Stimulated activated CD4-positive, alpha-beta T cell treated with anti-CD3 and anti-CD28 coated beads, Interleukin-12 subunit alpha, Interleukin-12 subunit beta, amount 100 ng/mL, for 24 hours (primary cell): ENCODE measurements at regions not wholly inside any gene's neighbourhood (a gene's known extent, or its start where the extent isn't known, plus 50 kb on each side); places are given as distances from the start of the nearest gene placed in this dataset.

Experiments
- DNase-seq, 2 experiments: peaks; one replicate each; pipeline ENCODE4 v3.0.0-alpha.2; 2020; ENCODE audit warnings: low read depth in 2 of 2

- DNase-seq, result no peak
These were observed 1348.5 kb downstream of the PCDH9 start for GRCh38 chr13:65881561-65882155.

GRCh38 chr13:65875031-65875430 is 1355.1 kb downstream of the PCDH9 start:
- DNase-seq, result no peak

DNA sequence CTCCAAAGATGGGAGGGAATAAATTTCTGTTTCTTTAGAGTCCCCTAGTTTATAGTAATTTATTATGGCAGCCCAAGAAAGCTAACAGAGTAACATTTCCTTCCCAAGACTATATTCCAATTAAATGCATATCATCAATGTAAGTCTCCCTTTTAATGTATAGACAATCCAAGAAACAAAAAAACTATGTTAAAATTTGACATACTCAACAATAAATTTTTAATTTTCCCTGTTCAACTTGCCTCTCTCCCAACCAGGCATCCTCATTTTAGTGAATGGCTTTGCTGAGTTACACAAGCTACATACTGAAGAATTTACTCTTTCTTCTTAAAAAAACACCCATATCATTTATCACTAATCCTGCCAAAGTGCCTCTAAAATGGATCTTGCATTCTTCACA is 1357.7 kb downstream of the PCDH9 start:
- DNase-seq, result no peak

GRCh38 chr13:65868884-65869283 is 1361.3 kb downstream of the PCDH9 start:
- no peak for DNase-seq

- DNase-seq, result no peak
These were observed 1362.0 kb downstream of the PCDH9 start for GRCh38 chr13:65868099-65868498.

DNA sequence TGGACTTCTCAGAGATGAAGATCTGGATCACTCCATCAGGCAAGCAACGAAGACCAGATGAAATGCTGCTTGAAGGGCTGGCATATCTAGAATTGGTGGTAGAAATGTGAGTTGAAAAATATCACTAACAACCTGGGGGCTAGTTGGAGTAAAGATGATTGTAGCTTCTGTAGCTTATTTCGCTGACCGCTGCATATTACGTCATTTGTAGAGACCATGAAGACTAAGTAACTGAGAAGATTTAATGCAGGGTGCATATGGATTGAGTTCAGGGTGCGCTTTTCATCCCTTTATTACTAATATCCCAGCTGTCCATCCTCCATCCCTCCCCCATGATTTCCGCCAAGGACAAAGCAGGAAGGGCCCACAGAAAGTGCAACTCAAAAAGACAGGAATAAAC is 1364.0 kb downstream of the PCDH9 start:
- no peak for DNase-seq

DNA sequence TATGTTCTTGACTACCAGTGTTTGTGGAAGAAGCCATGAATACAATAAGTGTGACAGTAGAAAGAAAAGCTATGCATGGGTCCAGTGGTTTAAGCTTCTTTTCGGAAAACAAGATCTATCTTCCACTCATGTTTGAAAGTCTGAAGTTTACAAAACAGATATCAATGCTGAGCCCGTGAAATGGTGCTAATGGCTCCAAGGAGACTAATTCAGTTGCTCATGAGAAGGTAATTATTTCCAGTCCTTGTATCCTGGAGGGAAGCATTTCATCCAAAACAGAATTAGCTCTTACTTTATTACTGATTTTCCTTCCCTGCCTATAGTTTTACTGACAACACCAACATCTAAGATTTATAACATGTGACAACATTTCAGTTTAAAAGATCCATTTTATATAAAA is 1364.9 kb downstream of the PCDH9 start:
- DNase-seq, result no peak

GRCh38 chr13:65864039-65864438 is 1366.1 kb downstream of the PCDH9 start:
- no peak for DNase-seq

DNA sequence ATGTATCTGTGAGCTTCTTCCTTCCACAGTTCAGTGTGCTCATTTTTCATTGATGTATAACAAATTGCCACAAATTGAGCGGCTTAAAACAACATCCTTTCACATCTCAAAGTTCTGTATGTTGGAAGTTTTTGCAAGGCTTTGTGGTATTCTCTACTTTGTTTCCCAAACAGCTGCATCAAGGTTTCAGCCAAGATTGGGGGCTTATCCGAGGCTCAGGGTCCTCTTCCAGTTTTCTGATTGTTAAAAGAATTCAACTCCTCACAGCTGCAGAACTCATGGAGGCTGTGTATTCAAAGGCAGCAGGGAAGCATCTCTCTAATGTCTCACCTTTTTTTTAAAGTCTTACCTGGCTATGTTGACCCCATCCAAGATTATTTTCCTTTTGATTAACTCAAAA is 1369.8 kb downstream of the PCDH9 start:
- no peak for DNase-seq

- DNase-seq, result no peak
These were observed 1372.1 kb downstream of the PCDH9 start for GRCh38 chr13:65857942-65858565.

GRCh38 chr13:65856431-65856830 is 1373.7 kb downstream of the PCDH9 start:
- no peak for DNase-seq

DNA sequence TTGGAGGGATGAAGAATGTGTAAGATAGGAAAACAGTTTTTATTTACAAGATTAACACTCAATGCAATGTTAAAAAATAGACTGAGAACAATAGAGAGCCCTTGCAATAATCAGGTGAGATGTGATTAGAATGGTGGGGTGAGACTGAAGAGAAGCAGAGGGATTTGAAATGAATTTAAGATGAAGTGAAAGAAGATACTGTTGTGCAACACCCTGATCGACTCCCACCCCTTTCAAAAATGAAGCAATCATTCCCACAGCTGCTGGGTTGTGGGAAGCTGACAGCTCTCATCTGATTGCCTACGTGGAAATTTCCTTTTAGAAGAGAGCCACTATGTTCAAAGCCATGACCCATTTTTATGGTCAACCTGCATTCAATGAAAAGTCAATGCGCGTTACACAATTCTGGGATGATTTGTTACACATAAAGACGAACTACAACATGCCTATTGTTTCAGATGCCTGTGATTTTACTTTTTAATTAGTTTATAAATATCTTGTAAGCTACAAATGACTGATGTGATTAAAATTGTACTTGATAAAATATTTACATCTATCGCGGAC is 1374.8 kb downstream of the PCDH9 start:
- DNase-seq, result no peak

DNA sequence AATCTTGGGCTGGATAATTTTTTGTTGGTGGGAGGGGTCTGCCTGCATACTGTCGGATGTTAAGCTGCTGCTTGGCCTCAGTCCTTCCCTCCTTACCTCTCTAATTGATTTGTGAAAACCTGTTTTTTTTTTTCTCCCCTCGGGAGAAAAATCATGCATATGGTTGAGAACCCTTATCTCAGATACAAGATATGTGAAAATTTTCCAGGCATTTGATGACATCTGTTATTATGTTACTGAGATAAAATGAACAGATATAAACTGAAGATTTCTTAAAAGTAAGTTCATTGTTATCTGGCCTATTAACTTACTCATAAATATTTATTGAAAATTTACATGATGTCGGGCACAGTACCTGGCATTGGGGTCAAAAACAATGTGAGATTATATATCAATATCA is 1375.7 kb downstream of the PCDH9 start:
- no peak for DNase-seq

DNA sequence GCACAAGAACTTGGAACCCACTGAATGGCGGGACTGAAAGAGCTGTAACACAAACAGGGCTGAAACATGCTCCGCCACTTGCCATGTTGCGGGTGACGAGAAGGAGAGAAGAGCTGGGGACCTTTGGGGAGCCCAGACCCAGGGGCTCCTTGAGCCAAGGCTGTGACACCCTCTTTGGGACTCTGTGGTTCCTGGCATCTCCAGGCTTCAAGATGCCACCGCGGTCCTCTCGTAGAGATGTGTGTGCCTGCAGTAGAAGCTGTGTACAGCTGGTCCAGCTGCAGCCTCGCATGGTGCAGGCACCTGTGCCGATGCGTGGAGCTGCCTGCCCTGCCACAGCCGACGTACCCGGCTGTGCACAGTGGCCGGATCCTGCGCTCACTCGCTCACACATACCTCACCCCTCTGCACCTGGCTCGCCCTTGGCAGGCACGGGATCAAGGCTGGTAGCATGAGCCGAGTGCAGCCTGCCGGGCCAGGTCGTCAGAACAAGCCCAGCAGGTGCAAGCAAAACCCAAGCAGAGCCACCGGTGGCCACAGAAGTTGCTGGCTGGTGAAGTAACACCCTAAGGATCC is 1385.8 kb downstream of the PCDH9 start:
- no peak for DNase-seq

- no peak for DNase-seq
These were observed 1386.8 kb downstream of the PCDH9 start for GRCh38 chr13:65843314-65843731.

DNA sequence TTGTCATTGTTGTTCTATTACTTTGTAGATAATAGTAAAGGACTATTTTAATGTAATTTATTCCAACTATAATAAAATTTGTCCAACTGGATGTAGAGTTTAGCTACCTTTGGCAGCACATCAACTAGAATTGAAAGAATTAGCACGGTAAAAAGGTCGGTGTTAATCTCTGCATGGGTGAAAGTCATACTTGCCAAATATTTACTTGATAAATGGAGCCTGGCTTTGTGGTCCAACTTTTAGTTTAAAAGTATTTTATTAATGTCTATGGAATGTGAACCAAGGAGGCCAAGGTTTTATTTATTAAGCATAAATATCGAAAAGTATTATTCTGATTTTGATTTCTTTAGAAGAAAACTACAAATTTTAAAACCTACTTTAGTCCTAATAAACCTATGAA is 1389.0 kb downstream of the PCDH9 start:
- no peak for DNase-seq

- DNase-seq, result no peak
These were observed 1394.1 kb downstream of the PCDH9 start for GRCh38 chr13:65836066-65836465.

GRCh38 chr13:65834897-65835296 is 1395.2 kb downstream of the PCDH9 start:
- DNase-seq, result no peak

GRCh38 chr13:65830411-65831205 is 1399.5 kb downstream of the PCDH9 start:
- DNase-seq, result no peak

DNA sequence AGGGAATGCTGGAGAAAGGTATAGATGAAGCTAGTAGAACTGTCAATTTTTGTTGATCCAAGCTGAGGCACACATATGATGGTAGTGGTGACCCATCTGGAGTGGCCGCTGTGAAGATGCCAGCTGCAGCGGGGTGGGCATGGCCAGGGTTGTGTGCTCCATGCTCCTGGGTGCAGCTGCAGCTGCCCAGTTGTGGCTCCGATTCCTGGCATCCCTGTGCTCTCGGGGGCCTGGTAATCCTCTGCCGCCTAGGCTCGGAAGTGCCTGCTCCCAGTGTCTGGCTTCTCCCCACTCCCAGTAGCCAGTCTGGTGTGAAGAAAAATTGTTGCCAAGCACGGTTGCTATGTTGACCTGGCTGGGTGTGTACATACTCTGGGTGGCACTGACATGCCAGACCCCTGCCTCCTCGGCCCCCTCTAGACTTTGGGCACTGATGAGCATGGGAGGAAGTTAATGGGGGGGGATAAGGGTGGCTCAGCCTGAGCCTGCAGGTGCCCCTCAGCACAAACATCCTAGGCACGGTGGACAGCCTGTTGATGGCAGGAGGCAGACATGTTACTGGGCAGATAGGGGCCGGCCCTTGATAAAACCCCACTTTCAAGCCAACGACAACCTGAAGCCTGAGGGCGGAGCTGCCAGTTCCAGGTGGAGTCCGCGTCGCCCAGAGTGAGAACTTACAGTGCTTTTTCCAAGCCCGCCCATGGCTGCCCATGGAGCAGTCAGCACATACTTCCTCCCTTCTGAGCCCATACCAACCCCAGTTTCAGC is 1400.7 kb downstream of the PCDH9 start:
- DNase-seq, result no peak

GRCh38 chr13:65826657-65827056 is 1403.5 kb downstream of the PCDH9 start:
- no peak for DNase-seq

DNA sequence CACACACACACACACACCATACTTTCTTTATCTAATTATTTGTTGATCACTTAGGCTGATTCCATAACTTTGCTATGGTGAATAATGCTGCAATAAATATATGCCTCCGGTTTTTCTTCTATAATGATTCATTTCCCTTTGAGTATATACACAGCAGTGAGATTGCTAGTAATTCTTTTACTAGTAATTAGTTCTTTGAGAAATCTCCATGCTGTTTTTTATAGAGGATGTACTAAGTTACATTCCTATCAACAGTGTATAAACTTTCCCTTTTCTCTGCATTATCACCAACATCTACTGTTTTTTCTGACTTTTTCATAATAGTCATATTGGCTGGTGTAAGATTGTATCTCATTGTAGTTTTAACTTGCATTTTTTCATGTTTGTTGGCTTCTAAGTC is 1405.1 kb downstream of the PCDH9 start:
- no peak for DNase-seq
